HG03095 (cell line): ENCODE measurements at regions not wholly inside any gene's neighbourhood (a gene's known extent, or its start where the extent isn't known, plus 50 kb on each side); places are given as distances from the start of the nearest gene placed in this dataset.
"Not testable (repeated sequence)": the region's sequence is repeated elsewhere in the genome, so short reads cannot be mapped to it uniquely, and the experiment has no call there.

Source experiments
- ATAC-seq: cut with Tn5 transposase; IDR thresholded peaks from one replicate; pipeline ENCODE4 v1.9.1; 2021; ENCODE audit warnings: moderate library complexity; ENCODE audit not compliant: unreplicated experiment

- ATAC-seq, result no peak
Observed at GRCh38 chr15:96121086-96121920, 209.2 kb upstream of the NR2F2 start.

GRCh38 chr15:96122077-96123027 is 208.1 kb upstream of the NR2F2 start:
- no peak for ATAC-seq

GRCh38 chr15:96123028-96123400 is 207.5 kb upstream of the NR2F2 start:
- ATAC-seq, result no peak

GRCh38 chr15:96123630-96124187 is 206.8 kb upstream of the NR2F2 start:
- no peak for ATAC-seq

GRCh38 chr15:96124436-96124835 is 206.1 kb upstream of the NR2F2 start:
- ATAC-seq, result no peak

GRCh38 chr15:96125721-96126415 is 204.6 kb upstream of the NR2F2 start:
- no peak for ATAC-seq

GRCh38 chr15:96126859-96127258 is 203.6 kb upstream of the NR2F2 start:
- no peak for ATAC-seq

GRCh38 chr15:96130734-96131133 is 199.8 kb upstream of the NR2F2 start:
- no peak for ATAC-seq

- ATAC-seq, result no peak
Observed at GRCh38 chr15:96132126-96132525, 198.4 kb upstream of the NR2F2 start.

DNA sequence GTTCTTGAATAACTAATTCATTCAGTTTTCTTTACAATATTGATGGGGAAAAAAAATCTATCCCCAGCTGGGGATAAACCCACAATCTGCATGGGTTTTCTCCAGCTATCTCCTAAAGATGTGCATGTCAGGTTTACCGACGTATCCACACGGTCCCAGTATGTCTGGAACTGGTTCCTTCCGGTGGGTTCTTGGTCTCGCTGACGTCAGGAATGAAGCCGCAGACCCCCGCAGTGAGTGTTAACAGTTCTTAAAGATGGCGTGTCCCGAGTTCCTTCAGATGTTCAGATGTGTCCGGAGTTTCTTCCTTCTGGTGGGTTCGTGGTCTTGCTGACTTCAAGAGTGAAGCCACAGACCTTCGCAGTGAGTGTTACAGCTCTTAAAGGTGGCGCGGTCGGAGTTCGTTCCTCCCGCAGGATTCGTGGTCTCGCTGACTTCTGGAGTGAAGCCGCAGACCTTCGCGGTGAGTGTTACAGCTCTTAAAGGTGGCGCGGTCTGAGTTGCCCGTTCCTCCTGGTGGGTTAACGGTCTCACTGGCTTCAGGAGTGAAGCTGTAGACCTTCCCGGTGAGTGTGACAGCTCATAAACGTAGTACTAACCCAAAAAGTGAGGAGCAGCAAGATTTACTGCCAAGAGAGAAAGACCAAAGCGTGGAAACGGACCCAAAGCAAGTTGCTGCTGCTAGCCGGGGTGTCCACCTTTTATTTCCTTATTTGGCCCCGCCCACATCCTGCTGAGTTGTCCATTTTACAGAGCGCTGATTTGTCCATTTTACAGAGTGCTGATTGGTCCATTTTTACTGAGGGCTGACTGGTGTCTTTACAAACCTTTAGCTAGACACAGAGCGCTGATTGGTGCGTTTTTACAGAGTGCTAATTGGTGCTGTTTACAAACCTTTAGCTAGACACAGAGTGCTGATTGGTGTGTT is 195.1 kb upstream of the NR2F2 start:
- ATAC-seq, result no peak

DNA sequence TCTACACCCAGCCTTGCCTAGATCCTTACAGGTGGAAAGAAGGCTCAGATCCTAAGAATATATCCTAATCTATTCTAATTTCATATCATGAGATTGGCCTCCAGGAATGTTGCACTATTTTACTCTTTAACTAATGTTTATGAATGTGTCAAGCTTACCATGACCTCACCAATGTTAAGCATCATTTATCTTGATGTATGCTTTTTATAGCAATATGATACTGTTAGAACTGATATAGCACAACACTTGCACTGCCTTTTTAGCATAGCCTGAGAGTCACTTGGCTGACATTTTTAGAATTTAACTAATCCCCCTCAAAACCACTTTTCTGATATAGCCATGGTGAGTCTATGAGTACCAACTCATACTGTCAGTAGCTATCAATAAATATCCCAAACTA is 191.5 kb upstream of the NR2F2 start:
- ATAC-seq, result no peak

DNA sequence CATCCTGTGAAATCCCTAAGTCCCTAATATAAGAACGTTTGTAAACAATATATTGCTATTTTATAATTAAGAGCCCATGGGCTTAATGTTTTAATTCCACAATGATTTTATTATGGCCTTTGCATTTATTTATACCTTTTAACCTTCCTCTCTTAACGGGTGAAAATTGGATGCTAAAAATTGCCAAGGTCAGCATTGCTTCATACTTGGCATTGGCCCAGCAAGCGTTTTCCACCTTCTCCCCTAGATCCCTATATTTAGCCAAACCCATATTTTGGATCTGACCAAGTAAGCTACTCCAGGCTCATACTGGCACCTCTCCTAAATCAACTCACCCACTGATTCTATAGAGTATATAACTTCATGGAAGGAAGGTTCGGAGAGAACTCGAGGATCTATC is 188.0 kb upstream of the NR2F2 start:
- ATAC-seq, result no peak

DNA sequence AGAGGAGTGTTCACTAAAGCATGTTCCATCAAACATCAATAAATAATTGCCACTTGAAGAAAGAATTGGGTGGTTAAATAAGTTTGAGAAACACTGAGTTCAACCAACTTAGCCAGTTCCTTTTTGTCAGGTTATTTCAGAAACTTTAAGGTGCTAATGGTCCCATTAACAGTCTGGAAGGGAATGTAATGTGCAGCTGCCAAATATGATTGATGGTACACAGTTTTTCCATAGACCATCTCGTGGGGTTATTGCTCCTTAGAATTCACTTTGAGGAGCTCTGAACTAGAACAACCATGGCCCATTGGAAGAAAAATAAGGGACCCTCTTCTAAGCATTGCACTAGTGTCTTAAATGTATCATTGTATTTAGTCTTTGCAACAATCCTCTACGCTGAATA is 185.8 kb upstream of the NR2F2 start:
- no peak for ATAC-seq

- no peak for ATAC-seq
Observed at GRCh38 chr15:96146726-96147125, 183.8 kb upstream of the NR2F2 start.

DNA sequence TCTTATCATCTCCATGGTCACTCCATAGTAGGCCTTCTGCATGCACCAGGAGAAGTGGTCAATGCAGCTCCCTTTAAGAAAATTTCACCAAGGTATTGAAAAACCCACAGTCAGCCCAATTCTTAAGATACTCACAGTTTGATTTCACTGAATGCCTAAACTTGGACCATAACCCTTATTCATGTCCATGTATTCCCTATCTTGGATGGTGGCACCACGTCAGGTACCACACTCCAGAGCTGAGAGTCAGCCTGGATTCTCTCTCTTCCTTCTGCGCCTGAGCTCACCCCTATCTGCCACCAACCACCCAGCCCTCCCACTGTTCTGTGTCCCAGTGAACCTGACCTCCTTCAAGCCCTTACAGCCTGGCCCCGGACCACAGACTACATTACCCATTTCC is 183.2 kb upstream of the NR2F2 start:
- no peak for ATAC-seq

GRCh38 chr15:96150254-96150653 is 180.2 kb upstream of the NR2F2 start:
- no peak for ATAC-seq

DNA sequence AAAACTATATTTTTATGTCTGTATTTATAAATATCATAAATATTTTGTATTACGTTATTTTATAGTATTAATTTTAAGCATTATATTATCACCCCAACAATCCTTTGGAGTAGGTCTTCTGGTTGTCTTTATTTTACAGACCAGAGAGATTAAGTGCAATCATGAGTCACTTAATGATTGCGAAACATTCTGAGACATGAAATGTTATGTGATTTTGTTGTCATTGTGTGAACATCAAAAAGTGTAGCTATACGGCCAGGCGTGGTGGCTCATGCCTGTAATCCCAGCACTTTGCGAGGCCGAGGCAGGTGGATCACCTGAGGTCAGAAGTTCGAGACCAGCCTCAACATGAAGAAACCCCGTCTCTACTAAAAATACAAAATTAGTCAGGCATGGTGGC is 178.8 kb upstream of the NR2F2 start:
- not testable (repeated sequence) for ATAC-seq

GRCh38 chr15:96153929-96154328 is 176.6 kb upstream of the NR2F2 start:
- ATAC-seq, result no peak

- no peak for ATAC-seq
Observed at GRCh38 chr15:96158938-96159337, 171.6 kb upstream of the NR2F2 start.

- no peak for ATAC-seq
Observed at GRCh38 chr15:96160269-96160668, 170.2 kb upstream of the NR2F2 start.
